Activated naive CD8-positive, alpha-beta T cell treated with anti-CD3 and anti-CD28 coated beads, Interleukin-2, amount 50 U/mL, for 16 hours (primary cell): ENCODE measurements at regions not wholly inside any gene's neighbourhood (a gene's known extent, or its start where the extent isn't known, plus 50 kb on each side); places are given as distances from the start of the nearest gene placed in this dataset.

Experiments used
- DNase-seq: peaks from one replicate; pipeline ENCODE4 v3.0.0-alpha.2; 2020; ENCODE audit warnings: low read depth, low spot score

- DNase-seq, result no peak
Observed at GRCh38 chr7:25908154-25908949, 243.6 kb upstream of the NFE2L3 start.

- DNase-seq, result no peak
Observed at GRCh38 chr7:25911738-25912607, 240.0 kb upstream of the NFE2L3 start.

GRCh38 chr7:25913598-25914224, 238.3 kb upstream of the NFE2L3 start:
- DNase-seq, result no peak

- DNase-seq, result no peak
Observed at GRCh38 chr7:25918731-25919130, 233.3 kb upstream of the NFE2L3 start.

- no peak for DNase-seq
Observed at GRCh38 chr7:25922296-25922695, 229.7 kb upstream of the NFE2L3 start.

- DNase-seq, result no peak
Observed at GRCh38 chr7:25923741-25924460, 228.1 kb upstream of the NFE2L3 start.

GRCh38 chr7:25926009-25926408, 226.0 kb upstream of the NFE2L3 start:
- no peak for DNase-seq

GRCh38 chr7:25926451-25926850, 225.5 kb upstream of the NFE2L3 start:
- DNase-seq, result no peak

GRCh38 chr7:25926891-25927625, 224.9 kb upstream of the NFE2L3 start:
- no peak for DNase-seq

GRCh38 chr7:25927626-25927978, 224.4 kb upstream of the NFE2L3 start:
- DNase-seq, result no peak

GRCh38 chr7:25928549-25929330, 223.3 kb upstream of the NFE2L3 start:
- no peak for DNase-seq

- DNase-seq, result no peak
Observed at GRCh38 chr7:25929448-25929847, 222.6 kb upstream of the NFE2L3 start.

GRCh38 chr7:25930492-25931048, 221.4 kb upstream of the NFE2L3 start:
- no peak for DNase-seq

GRCh38 chr7:25931156-25931555, 220.8 kb upstream of the NFE2L3 start:
- no peak for DNase-seq

GRCh38 chr7:25933921-25934320, 218.1 kb upstream of the NFE2L3 start:
- DNase-seq, result no peak

- DNase-seq, result no peak
Observed at GRCh38 chr7:25940086-25940906, 211.7 kb upstream of the NFE2L3 start.

GRCh38 chr7:25944777-25945515, 207.1 kb upstream of the NFE2L3 start:
- no peak for DNase-seq

GRCh38 chr7:25945608-25946007, 206.4 kb upstream of the NFE2L3 start:
- no peak for DNase-seq
